ENCODE measurements at regions not wholly inside any gene's neighbourhood (a gene's known extent, or its start where the extent isn't known, plus 50 kb on each side); places are given as distances from the start of the nearest gene placed in this dataset.
A peak's percentile ranks its signal among the peaks of the same experiment; 100 is the strongest.

- DNase-seq (ENCODE audit: low spot score): no peak
Observed at GRCh38 chr19:46911456-46911855, 50.7 kb downstream of the ARHGAP35 start.

- DNase-seq (ENCODE audit: low spot score): no peak
Observed at GRCh38 chr19:46913198-46913851, 52.5 kb downstream of the ARHGAP35 start.

- DNase-seq (ENCODE audit: low spot score): peak; percentile 45
Observed at GRCh38 chr19:46913852-46914430, 53.1 kb downstream of the ARHGAP35 start.

GRCh38 chr19:46915386-46915785 is 54.6 kb downstream of the ARHGAP35 start:
- no peak for DNase-seq (ENCODE audit: low spot score)

- DNase-seq (ENCODE audit: low spot score): no peak
Observed at GRCh38 chr19:46917002-46917401, 56.2 kb downstream of the ARHGAP35 start.

GRCh38 chr19:46919324-46919723 is 58.5 kb downstream of the ARHGAP35 start:
- DNase-seq (ENCODE audit: low spot score): no peak

GRCh38 chr19:46920362-46920761 is 59.6 kb downstream of the ARHGAP35 start:
- no peak for DNase-seq (ENCODE audit: low spot score)

- no peak for DNase-seq (ENCODE audit: low spot score)
Observed at GRCh38 chr19:46921071-46921470, 60.3 kb downstream of the ARHGAP35 start.

- DNase-seq (ENCODE audit: low spot score): no peak
Observed at GRCh38 chr19:46922465-46922864, 61.7 kb downstream of the ARHGAP35 start.

- peak; percentile 54 for DNase-seq (ENCODE audit: low spot score)
Observed at GRCh38 chr19:46924874-46925547, 64.2 kb downstream of the ARHGAP35 start.

GRCh38 chr19:46925548-46925950 is 64.8 kb downstream of the ARHGAP35 start:
- DNase-seq (ENCODE audit: low spot score): no peak

GRCh38 chr19:46926170-46927071 is 65.6 kb downstream of the ARHGAP35 start:
- no peak for DNase-seq (ENCODE audit: low spot score)

GRCh38 chr19:46927106-46927505 is 66.3 kb downstream of the ARHGAP35 start:
- DNase-seq (ENCODE audit: low spot score): no peak

- no peak for DNase-seq (ENCODE audit: low spot score)
Observed at GRCh38 chr19:46927893-46928292, 67.1 kb downstream of the ARHGAP35 start.

GRCh38 chr19:46928951-46929350 is 68.2 kb downstream of the ARHGAP35 start:
- no peak for DNase-seq (ENCODE audit: low spot score)

- no peak for DNase-seq (ENCODE audit: low spot score)
Observed at GRCh38 chr19:46931202-46931601, 70.4 kb downstream of the ARHGAP35 start.

GRCh38 chr19:46932346-46932745 is 71.5 kb downstream of the ARHGAP35 start:
- DNase-seq (ENCODE audit: low spot score): no peak

- no peak for DNase-seq (ENCODE audit: low spot score)
Observed at GRCh38 chr19:46935066-46935663, 74.4 kb downstream of the ARHGAP35 start.

- DNase-seq (ENCODE audit: low spot score): no peak
Observed at GRCh38 chr19:46943150-46943946, 76.3 kb upstream of the NPAS1 start.

- DNase-seq (ENCODE audit: low spot score): no peak
Observed at GRCh38 chr19:46944123-46944748, 75.4 kb upstream of the NPAS1 start.

All from AG20443 (cell line).